Tibial artery (tissue), 4 donors: ENCODE measurements at regions not wholly inside any gene's neighbourhood (a gene's known extent, or its start where the extent isn't known, plus 50 kb on each side); places are given as distances from the start of the nearest gene placed in this dataset.

Experiments used
- DNase-seq, 2 donors: peaks; one replicate each; pipeline ENCODE4 v3.0.0-alpha.2; 2019
- H3K27ac ChIP-seq, 2 donors: fragments of 200-600 bp; sonication (generic) in 1 of 2; 1 replicate in 1 of 2; 2 replicates in 1 of 2; pipeline ENCODE4 v1.5.1; 2018 to 2019; ENCODE audit warnings: mild to moderate bottlenecking in 1 of 2
- H3K27me3 ChIP-seq, 2 donors: fragments of 200-600 bp; sonication (generic) in 1 of 2; one replicate each; pipeline versions ENCODE4 v1.5.1 to v1.6.0; 2016 to 2019
- H3K36me3 ChIP-seq, 3 donors: fragments of 200-600 bp; sonication (generic) in 2 of 3; one replicate each; pipeline ENCODE4 v1.5.1; 2016 to 2019; ENCODE audit warnings: mild to moderate bottlenecking in 2 of 3
- H3K4me1 ChIP-seq, 4 donors: fragments of 200-600 bp; sonication (generic) in 2 of 4; 1 replicate in 3 of 4; 2 replicates in 1 of 4; pipeline ENCODE4 v1.5.1; 2016 to 2019
- H3K4me3 ChIP-seq, 2 donors: fragments of 200-600 bp; sonication (generic) in 1 of 2; 1 replicate in 1 of 2; 2 replicates in 1 of 2; pipeline ENCODE4 v1.5.1; 2018 to 2019; ENCODE audit warnings: mild to moderate bottlenecking in 2 of 2
- H3K9me3 ChIP-seq, 3 donors: fragments of 200-600 bp; sonication (generic) in 1 of 3; one replicate each; pipeline ENCODE4 v1.5.1; 2016 to 2019
- CTCF ChIP-seq, 2 experiments: fragments of 200-600 bp in 1 of 2; fragments of 450-650 bp in 1 of 2; IDR thresholded peaks; one replicate each; pipeline ENCODE4 v1.5.1; 2017 to 2019; ENCODE audit warnings: antibody characterized with exemption in 2 of 2, mild to moderate bottlenecking in 1 of 2, moderate library complexity in 1 of 2
- intact Hi-C: fragments of 100-400 bp; cut with DNase I; formaldehyde crosslinking; loops from one replicate; pipeline ENCODE4 v1.15.0; 2023; ENCODE audit warnings: low total_unique reads

DNA sequence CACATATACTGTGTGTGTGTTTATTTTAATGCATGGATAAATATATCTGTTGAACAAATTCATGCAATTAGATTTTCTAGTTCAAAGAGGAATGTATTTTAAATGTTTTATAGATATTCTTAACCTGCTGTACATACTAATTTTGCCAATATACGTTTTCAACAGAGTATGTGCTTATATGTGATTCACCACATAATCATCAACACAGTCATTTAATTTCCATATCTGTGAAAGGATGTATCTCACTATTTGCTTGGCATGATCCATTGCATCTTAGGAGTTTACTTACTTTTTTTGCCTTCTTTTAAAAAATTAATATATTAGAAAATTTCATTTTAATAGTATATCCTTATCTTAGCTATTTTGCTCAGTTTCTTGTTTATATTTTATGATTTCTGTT lies 902.3 kb upstream of the CITED2 start:
- H3K27me3 ChIP-seq: no peaks in the 10 kb centered on the region
- no peaks in the 10 kb centered on the region for H3K9me3 ChIP-seq
- TF ChIP-seq CTCF (IDR thresholded peaks at IDR 0.05): no peak
- H3K27ac ChIP-seq: no peak overlapping the region
- intact Hi-C loops: no loop called here
- H3K4me3 ChIP-seq: no peak overlapping the region
- H3K36me3 ChIP-seq: no peaks in the 10 kb centered on the region
- H3K4me1 ChIP-seq: peaks cover 0 to 6% (median 0%) of the 10 kb centered on the region in 4 donors
- no peak for DNase-seq

DNA sequence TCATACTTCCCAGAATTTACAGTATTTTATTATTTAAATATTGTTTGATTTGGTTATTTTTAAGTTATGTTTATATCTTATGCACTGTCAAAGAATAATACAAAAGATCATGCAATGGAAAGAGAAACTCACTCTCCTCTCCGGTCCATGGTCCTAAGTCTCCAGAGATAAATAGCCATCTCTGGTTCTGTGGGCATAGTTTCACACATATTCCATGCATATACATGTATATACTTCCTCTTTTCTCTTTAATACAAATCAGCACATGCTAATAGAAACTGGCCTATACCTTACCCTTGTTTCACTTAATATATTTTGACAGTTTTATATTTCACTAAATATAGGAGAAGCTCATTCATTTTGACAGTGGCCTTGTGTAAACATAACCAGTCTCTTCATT lies 901.7 kb upstream of the CITED2 start:
- no peak for TF ChIP-seq CTCF (IDR thresholded peaks at IDR 0.05)
- H3K27ac ChIP-seq: no peak overlapping the region
- H3K4me3 ChIP-seq: no peak overlapping the region
- no peaks in the 10 kb centered on the region for H3K27me3 ChIP-seq
- H3K9me3 ChIP-seq: no peaks in the 10 kb centered on the region
- no peaks in the 10 kb centered on the region for H3K36me3 ChIP-seq
- intact Hi-C loops: no loop called here
- DNase-seq: no peak
- H3K4me1 ChIP-seq: peaks cover 0 to 6% (median 0%) of the 10 kb centered on the region in 4 donors

DNA sequence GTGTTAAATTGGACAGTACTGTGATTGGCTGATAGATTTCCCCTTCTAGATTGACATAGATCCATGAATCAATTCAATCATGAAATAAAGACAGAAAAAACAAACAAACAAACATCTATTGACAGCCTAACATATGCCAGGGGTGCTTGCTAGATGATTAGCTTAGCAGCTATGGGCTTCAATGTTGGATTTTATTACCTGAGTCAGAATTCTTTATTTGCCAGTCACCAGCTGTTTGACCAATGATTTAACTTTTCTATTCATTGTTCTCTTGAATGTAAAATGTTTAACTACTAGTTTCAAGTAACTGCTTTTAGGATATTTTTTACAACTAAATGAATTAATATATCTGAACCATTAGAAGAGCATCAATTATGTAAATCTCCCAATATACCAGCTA lies 901.3 kb upstream of the CITED2 start:
- Histone ChIP-seq H3K9me3 (no peaks in the 10 kb centered on the region), H3K27ac (no peak overlapping the region), H3K27me3 (no peaks in the 10 kb centered on the region), H3K4me3 (no peak overlapping the region), H3K36me3 (no peaks in the 10 kb centered on the region), H3K4me1 (peaks cover 0 to 6% (median 0%) of the 10 kb centered on the region in 4 donors)
- intact Hi-C loops: no loop called here
- no peak for DNase-seq
- TF ChIP-seq CTCF (IDR thresholded peaks at IDR 0.05): no peak

GRCh38 chr6:140274548-140274947 lies 900.1 kb upstream of the CITED2 start:
- no peak for DNase-seq
- H3K36me3 ChIP-seq: no peaks in the 10 kb centered on the region
- intact Hi-C loops: no loop called here
- no peaks in the 10 kb centered on the region for H3K9me3 ChIP-seq
- no peaks in the 10 kb centered on the region for H3K27me3 ChIP-seq
- no peak for TF ChIP-seq CTCF (IDR thresholded peaks at IDR 0.05)
- peaks cover 0 to 6% (median 0%) of the 10 kb centered on the region in 4 donors for H3K4me1 ChIP-seq
- H3K4me3 ChIP-seq: no peak overlapping the region
- no peak overlapping the region for H3K27ac ChIP-seq

DNA sequence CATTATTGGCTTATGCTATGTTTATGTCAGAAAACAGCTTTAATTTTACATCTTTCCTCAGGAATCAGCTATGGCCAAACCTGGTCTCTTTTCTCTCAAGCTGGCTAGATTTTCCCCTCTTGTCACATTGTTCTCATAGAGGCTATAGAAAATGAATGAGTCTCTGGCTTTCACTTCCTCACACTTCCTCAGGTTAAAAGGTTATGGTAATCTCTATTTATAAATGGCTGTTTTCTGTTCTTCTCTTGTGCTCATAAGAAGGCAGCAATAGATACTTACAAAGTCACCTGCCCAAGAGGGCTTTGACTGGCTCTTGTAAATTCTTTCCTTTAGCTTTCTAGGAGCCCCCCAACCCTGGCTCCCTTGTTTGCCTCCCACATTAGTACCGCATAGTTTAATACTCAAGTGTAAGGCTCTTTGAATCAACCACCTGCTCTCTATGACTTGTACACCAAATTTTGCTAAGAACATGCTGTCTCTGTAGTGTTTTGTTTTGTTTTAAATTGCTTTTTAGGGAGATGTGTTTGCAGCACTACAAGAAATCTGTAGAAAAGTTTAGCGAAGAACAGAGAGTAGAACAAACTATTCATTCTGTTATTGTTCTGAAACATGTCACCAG lies 897.4 kb upstream of the CITED2 start:
- TF ChIP-seq CTCF (IDR thresholded peaks at IDR 0.05): no peak
- no peak overlapping the region for H3K27ac ChIP-seq
- DNase-seq: no peak

More for the DNA sequence above, 897.4 kb upstream of the CITED2 start:
- Histone ChIP-seq H3K4me3 (no peak overlapping the region), H3K36me3 (no peaks in the 10 kb centered on the region), H3K4me1 (peaks cover 0 to 6% (median 0%) of the 10 kb centered on the region in 4 donors), H3K9me3 (no peaks in the 10 kb centered on the region), H3K27me3 (no peaks in the 10 kb centered on the region)
- intact Hi-C loops: no loop called here
